ENCODE measurements at regions not wholly inside any gene's neighbourhood (a gene's known extent, or its start where the extent isn't known, plus 50 kb on each side); places are given as distances from the start of the nearest gene placed in this dataset.

- no peaks in the 10 kb centered on the region for H3K9me3 Mint-ChIP-seq
- POLR2A ChIA-PET, result no interaction called here
- ATAC-seq (no peak), DNase-seq (ENCODE audit: low spot score) (no peak)
- no peaks in the 10 kb centered on the region for H3K36me3 Mint-ChIP-seq
- no peaks in the 10 kb centered on the region for H3K4me1 Mint-ChIP-seq
- H3K27ac Mint-ChIP-seq, result no peak overlapping the region
- CTCF ChIA-PET, result no interaction called here
- TF ChIP-seq ATF6 (CRISPR knock-in tag; IDR thresholded peaks at IDR 0.05) (no peak), E2F1 (CRISPR knock-in tag; IDR thresholded peaks at IDR 0.05) (no peak), MAX (CRISPR knock-in tag; IDR thresholded peaks at IDR 0.05) (no peak), ELF4 (CRISPR knock-in tag; IDR thresholded peaks at IDR 0.05; ENCODE audit: low read depth) (no peak), TCF7 (CRISPR knock-in tag; IDR thresholded peaks at IDR 0.05; ENCODE audit: low read depth) (no peak), ZNF532 (CRISPR knock-in tag; IDR thresholded peaks at IDR 0.05; ENCODE audit: borderline replicate concordance) (no peak)
- no peaks in the 10 kb centered on the region for H3K27me3 Mint-ChIP-seq (ENCODE audit: low read depth)
- H3K4me3 Mint-ChIP-seq, result no peak overlapping the region
Observed at GRCh38 chr5:63145167-63145566, 566.5 kb downstream of the LRRC70 start.

- no peak for TF ChIP-seq GTF2I (CRISPR knock-in tag; conservative IDR thresholded peaks at IDR 0.05)
- TF ChIP-seq ZNF281 (CRISPR knock-in tag; IDR thresholded peaks at IDR 0.05), result no peak
- TF ChIP-seq ZNF512 (CRISPR knock-in tag; IDR thresholded peaks at IDR 0.05; ENCODE audit: borderline replicate concordance), result no peak
- no peak for TF ChIP-seq OVOL2 (CRISPR knock-in tag; IDR thresholded peaks at IDR 0.05; ENCODE audit: borderline replicate concordance)
- TF ChIP-seq ZNF232 (CRISPR knock-in tag; IDR thresholded peaks at IDR 0.05), result no peak
- no peak for TF ChIP-seq ZNF671 (CRISPR knock-in tag; IDR thresholded peaks at IDR 0.05)
- TF ChIP-seq SOX15 (CRISPR knock-in tag; IDR thresholded peaks at IDR 0.05), result no peak
- no peak for TF ChIP-seq FOXJ3 (CRISPR knock-in tag; IDR thresholded peaks at IDR 0.05; ENCODE audit: borderline replicate concordance)
- TF ChIP-seq NFYB (CRISPR knock-in tag; conservative IDR thresholded peaks at IDR 0.05; ENCODE audit: low read depth), result no peak
- CTCF ChIA-PET, result no interaction called here
- H3K4me1 Mint-ChIP-seq, result no peaks in the 10 kb centered on the region
- DNase-seq (ENCODE audit: low spot score) (no peak), ATAC-seq (no peak)
- no peaks in the 10 kb centered on the region for H3K9me3 Mint-ChIP-seq
- H3K4me3 Mint-ChIP-seq, result no peak overlapping the region
- H3K27me3 Mint-ChIP-seq (ENCODE audit: low read depth), result no peaks in the 10 kb centered on the region
- no peaks in the 10 kb centered on the region for H3K36me3 Mint-ChIP-seq
- POLR2A ChIA-PET, result no interaction called here
- H3K27ac Mint-ChIP-seq, result no peak overlapping the region
Observed at GRCh38 chr5:63141591-63141990, 563.0 kb downstream of the LRRC70 start.
